ENCODE measurements at regions not wholly inside any gene's neighbourhood (a gene's known extent, or its start where the extent isn't known, plus 50 kb on each side); places are given as distances from the start of the nearest gene placed in this dataset.
"Not testable (repeated sequence)": the region's sequence is repeated elsewhere in the genome, so short reads cannot be mapped to it uniquely, and the experiment has no call there.

DNA sequence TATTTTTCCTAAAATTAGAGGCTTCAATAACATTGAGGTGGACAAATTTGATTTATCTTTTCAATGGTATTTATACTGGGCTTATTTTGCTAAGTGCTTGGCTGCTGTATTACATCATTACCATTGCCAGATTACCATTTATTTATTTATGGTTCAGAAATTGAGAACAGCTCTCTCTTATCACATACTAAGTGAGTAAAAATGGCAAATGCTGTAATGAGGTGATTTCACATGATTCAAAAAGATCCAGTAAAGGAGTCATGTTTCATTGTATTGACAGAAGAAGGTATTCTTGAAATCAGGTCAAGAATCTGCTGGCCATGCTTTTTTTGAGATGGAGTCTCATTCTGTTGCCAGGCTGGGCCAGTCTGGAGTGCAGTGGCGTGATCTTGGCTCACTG is 322.6 kb downstream of the KIF20B start:
- DNase-seq (ENCODE audit: low spot score): no peak

DNA sequence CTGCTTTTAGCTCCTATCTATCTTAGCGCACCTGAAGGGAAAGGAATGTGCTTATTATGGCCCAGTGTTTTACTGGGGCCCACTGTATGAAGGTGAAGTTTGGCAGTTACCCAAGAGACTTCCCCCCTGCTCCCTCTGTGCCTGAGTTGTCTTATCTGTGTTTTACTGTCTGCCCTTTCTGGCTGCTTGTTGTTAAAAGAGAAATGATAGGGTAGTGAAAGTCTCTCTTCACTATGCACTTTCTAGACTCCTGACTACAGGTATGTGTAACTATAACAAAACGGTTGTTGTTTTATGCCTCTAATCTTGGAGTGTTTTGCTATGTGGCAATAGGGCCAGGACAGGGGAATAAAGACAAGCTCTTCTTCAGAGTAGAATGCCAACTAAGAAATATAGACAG is 326.9 kb downstream of the KIF20B start:
- no peak for DNase-seq (ENCODE audit: low spot score)

DNA sequence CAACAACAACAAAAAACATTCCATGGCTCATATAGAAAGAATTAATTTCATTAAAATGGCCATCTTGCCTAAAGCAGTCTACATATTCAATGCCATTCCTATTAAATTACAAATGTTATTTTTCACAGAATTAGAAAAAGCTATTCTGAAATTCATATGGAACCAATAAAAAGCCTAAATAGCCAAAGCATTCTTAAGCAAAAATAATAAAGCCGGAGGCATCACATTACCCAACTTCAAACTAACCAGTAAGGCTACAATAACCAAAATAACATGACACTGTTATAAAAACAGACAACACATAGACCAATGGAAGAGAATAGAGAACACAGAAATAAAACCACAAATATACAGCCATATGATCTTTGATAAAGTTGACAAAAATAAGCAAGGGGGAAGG is 330.4 kb downstream of the KIF20B start:
- no peak for DNase-seq (ENCODE audit: low spot score)

DNA sequence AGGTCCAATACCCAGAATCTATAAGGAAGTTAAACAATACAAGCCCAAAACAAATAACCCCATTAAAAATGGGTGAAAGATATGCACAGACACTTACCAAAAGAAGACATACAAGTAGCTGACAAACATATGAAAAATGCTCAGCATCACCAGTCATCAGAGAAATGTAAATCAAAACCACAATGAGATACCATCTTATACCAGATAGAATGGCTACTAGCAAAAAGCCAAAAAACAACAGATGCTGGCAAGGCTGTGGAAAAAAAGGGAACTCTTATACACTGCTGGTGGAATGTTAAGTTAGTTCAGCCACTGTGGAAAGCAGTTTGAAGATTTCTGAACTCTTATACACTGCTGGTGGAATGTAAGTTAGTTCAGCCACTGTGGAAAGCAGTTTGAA is 331.1 kb downstream of the KIF20B start:
- no peak for DNase-seq (ENCODE audit: low spot score)

DNA sequence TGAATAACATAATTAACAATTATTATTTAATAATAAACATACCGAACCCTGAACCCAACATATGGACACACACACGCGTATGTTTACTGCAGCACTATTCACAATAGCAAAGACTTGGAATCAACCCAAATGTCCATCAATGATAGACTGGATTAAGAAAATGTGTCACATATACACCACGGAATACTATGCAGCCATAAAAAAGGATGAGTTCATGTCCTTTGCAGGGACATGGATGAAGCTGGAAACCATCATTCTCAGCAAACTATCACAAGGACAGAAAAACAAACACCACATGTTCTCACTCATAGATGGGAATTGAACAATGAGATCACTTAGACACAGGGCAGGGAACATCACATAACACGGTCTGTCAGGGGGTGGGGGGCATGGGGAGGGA is 333.5 kb downstream of the KIF20B start:
- not testable (repeated sequence) for DNase-seq (ENCODE audit: low spot score)

DNA sequence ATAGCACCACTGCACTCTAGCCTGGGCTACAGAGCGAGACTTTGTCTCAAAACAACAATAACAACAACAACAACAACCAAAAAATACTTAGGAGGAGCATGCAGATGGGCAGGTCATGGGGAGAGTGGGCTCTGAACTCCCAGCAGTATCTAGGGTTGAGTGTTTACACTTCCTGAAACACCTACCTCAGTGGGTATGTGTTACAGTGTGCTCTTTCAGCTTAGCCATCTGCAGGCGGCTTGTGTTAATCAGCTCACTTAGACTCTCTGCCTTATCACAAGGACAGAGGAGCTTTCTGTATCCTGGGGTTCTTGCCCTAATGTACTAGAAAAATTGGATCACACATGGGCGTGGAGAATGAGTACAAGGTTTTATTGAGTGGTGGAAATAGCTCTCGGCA is 340.2 kb downstream of the KIF20B start:
- no peak for DNase-seq (ENCODE audit: low spot score)

DNA sequence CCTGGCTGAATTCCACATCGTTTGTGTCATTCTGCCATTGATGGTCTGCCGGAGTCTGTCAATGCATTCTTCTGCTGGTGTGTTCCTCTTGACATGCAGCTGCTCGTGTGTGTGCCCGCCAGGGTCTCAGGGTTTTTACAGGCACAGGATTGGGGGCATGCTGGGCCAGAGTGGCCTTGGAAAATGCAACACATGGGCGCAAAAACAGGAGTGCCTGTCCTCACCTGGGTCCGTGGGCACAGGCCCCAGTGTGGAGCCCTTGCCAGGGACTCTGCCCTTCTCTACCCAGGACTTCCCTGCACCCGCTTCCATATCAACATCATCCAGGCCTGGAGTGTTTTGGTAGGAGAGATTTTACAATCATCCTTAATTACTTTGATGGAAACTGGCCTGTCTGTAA is 340.7 kb downstream of the KIF20B start:
- DNase-seq (ENCODE audit: low spot score): no peak

DNA sequence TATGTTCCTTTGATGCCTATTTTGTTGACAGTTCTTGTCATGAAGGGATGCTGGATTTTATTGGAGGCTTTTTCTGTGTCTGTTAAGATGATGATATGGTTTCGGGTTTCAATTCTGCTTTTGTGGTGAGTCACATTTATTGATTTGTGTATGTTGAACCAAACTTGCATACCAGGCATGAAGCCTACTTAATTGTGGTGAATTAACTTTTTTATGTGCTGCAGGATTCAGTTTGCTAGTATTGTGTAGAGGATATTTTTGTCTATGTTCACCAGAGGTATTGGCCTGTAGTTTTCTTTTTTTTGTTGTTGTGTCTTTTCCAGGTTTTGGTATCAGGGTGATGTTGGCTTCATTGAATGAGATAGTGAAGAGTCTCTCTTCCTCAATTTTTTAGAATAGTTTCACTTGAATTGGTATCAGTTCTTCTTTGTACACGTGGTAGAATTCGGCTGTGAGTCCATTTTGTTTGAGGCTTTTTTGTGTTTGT is 345.9 kb downstream of the KIF20B start:
- DNase-seq (ENCODE audit: low spot score): peak; percentile 70

DNA sequence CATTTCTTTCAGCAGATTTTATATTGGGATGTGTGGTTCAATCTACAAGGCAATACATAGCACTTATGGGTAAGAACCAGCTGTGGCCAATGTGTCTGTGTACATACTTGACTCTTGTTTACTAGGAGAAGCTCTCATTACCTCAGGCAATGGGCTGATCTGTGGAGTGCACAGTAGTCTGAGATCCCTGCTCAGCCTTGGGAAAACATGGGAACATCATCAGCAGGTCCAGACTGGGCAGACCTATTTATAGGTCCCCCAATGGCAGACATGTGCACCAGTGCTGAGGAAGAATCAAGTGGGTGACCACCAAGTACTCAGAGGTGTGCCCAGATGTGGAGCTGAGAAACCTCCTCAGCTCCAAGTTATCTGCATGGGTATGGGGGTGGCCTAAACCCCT is 349.7 kb downstream of the KIF20B start:
- no peak for DNase-seq (ENCODE audit: low spot score)

DNA sequence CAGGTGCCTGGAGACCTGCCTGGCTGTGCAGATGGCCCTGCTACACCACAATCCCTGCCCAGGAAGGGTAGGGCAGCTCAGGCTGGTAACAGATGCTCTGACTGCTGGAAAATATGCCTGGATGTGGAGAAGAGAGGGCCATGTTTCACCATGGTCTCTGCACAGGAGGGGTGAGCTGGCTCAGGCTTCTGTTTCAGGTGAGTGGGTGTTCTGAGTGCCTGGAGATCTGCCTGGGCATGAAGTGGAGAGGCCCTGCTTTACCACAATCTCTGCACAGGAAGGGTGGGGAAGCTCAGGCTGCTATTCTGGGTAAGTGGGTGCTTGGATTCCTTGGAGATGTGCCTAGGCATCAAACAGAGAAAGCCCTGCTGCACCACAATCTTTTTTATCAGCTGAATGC is 350.1 kb downstream of the KIF20B start:
- DNase-seq (ENCODE audit: low spot score): no peak

DNA sequence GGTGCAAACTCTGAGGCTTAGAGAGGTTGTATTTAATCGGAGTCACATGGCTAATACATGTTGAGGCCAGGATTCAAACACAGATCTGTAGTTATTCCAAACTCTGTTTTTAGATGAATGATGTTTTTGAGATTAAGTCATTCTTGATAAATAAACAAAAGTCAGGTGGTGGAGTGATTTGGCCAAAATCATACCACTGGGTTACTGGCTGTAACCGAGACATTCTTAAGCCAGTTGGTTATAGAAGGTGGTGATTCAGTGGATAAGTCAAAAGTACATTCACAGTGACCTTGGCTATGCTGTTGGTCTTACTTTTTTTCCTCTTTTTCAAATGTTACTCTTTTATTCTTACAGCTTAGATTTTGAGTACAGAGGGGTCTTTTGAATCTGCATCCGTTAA is 361.4 kb downstream of the KIF20B start:
- no peak for DNase-seq (ENCODE audit: low spot score)

DNA sequence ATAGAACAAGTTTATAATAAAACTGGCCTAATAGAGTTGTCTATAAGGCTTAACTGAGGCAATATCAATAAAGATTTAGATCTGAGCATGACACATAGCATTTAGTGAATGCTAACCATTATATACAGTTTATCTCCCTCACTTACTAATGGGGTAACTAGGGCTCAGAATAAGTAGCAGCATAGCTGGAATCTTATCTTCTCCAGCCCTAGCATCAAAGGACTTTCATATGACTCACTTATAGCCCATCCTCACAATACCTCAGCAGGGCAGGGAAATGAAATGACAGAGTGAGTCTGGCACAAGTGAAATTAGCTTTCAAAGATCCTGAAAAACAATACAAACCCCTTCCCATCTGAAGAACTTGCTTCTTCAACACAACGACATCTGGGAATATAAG is 362.9 kb downstream of the KIF20B start:
- DNase-seq (ENCODE audit: low spot score): no peak

DNA sequence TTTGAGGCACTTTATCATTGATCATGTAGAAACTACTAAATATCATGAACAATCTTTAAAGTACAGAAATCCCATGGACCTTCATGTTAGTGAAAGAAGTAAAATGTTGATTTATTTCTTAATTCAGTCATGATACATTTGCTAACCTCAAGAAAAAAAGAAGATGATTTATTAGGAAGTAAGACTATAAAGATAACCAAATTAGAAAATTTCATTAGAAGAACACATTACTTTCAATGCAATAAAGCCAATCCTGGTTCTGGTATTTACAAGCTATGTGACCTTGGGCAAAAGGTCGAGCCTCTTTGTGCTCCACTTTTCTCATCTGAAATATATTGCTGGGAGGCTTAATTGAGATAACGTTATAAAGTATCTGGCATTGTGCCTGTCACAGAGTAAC is 365.0 kb downstream of the KIF20B start:
- DNase-seq (ENCODE audit: low spot score): no peak

DNA sequence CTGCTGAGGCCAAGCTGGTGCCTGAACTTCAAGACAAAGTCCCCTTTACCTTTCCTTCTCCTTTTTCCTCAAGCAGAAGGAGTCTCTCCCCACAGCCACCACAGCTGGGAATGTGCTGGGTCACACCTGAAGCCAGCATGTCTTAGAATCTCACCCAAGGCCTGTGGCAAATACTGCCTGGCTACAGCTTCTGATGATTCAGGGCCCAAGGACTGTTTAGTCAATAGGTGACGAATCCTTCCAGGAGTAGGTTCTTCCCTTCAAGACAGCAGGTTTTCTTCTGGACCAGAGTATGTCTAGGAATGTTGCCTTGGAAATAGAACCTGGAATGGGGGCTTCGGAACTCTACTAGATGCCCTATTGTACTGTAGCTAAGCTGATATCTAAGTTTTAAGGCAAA is 374.6 kb downstream of the KIF20B start:
- no peak for DNase-seq (ENCODE audit: low spot score)

DNA sequence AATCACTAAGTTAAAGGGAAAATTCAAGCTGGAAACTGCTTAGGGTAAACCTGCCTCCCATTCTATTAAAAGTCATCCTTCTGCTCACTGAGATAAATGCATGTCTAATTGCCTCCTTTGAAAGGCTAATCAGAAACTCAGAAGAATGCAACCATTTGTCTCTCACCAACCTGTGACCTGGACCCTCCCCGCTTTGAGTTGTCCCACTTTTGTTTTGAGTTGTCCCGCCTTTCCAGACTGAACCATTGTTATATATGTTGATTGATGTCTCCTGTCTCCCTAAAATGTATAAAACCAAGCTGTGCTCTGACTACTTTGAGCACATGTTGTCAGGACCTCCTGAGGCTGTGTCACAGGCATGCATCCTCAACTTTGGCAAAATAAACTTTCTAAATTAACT is 378.4 kb downstream of the KIF20B start:
- no peak for DNase-seq (ENCODE audit: low spot score)

DNA sequence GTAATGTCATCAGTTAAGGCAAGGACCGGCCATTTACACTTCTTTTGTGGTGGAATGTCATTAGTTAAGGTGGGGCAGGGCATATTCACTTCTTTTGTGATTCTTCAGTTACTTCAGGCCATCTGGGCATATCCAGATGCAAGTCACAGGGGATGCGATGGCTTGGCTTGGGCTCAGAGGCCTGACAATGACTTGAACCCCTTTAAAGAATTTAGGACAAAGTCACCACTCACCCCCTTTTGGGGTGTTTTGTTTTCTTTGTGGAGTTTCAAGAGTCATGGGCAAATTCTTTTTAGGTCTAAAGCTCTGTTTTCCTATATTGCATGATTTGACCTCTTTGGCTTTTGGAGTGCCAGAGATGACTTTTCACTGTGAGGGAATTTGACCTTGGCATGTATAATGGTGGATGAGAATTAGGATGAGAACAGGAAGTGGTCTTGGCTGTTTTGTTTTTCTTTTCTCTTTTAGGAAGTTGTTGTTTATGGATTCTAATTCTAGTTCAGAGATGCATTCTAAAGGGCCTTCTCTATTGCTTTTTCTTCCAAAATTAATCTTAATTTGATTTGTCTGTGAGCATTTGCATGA is 385.3 kb downstream of the KIF20B start:
- not testable (repeated sequence) for DNase-seq (ENCODE audit: low spot score)

DNA sequence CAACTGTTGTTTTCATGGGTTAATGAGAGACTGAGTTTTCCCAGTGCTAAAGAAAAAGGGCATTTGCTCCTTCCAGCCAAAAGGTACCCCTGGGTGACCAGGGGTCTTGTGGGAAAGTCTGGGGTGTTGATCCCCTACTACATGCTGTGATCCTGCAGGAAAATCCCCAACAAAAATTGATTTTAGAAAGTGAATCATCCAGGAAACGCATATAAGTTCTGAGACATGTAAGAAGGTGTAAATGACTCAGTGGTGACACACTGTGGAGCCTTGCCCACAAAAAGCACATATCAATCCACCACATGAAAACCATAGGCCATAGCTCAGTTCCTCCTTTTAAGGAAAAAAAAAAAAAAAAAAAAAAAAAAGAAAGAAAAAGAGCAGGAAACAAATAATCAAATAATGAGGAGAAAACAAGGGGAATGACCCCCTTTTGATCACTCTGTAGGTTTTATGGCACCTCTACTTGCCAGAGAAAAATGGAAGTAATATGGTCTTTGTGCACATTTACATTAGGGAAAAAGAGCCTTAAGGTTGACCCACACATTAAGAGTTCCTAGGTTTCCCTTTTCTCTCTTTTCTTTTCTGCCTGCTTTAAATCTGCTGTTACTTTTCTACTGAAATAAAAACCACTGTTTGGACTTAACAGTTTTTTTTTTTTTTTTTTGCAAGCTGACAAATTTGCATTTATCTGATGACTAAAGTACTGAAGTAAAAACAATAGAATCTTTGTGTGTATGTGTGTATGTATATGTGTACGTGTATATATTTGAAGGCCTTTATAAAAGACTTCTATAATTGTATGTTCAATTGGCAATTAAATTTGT is 386.0 kb downstream of the KIF20B start:
- DNase-seq (ENCODE audit: low spot score): peak; percentile 5

DNA sequence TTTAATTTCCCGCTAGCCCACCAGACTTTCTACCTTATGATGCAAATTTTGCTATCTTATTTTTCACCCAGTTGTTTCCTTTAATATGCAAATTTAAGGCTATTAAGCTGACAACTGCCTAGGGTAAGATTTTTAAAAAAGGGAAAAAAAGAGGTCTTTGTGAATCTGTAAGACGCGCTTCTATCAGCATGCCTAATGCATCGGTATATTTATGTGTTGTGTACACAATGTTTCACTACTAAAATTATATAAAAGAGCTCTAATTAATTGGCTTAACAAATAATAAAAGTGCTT is 386.6 kb downstream of the KIF20B start:
- DNase-seq (ENCODE audit: low spot score): no peak

DNA sequence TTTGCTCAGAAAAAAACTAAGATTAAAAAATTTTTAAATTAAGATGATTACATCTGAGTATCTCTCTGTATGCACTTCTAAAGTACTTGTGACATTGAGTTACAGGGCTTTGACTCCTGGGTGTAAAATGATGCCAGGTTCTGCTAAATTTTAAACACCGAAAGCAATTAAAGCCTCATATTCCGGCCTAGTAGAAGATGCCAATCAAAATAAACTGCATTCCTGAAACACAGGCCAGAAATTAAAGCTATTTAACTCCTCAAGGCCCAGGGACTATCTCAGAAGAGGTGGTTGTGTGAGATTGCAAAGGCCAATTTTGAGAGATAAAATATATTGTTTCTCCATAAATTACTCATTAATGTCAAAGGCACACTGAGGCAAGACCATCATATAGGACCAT is 388.3 kb downstream of the KIF20B start:
- DNase-seq (ENCODE audit: low spot score): no peak

DNA sequence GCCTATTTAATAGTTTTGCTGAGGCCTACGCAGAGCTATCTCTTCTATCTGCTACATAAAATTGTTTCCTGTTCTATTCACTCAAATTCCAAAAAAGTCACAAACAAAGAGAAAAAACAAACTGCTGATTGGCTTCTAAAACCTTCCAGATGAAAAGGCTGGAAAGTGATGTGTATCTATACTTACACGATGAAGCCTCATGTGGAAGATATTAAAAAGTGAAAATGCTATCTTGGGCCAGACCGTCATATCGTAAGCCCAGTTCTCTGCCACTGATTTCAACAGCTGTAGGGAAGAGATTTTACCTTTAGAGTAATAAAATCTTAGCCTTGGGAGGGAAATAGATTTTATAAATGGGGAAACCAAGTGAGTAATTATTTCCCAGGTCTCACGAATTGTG is 394.8 kb downstream of the KIF20B start:
- DNase-seq (ENCODE audit: low spot score): no peak

DNA sequence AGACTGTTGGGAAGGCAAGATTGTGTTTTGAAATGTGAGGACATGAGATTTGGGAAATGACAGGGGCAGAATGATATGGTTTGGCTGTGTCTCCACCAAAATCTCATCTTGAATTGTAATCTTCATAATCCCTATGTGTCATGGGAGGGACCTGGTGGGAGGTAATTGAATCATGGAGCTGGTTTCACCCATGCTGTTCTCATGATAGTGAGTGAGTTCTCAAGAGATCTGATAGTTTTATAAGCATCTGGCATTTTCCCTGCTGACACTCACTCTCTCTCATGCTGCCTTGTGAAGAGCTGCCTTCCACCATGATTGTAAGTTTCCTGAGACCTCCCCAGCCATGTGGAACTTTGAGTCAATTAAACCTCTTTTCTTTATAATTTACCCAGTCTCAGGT is 406.2 kb downstream of the KIF20B start:
- DNase-seq (ENCODE audit: low spot score): not testable (repeated sequence)

DNA sequence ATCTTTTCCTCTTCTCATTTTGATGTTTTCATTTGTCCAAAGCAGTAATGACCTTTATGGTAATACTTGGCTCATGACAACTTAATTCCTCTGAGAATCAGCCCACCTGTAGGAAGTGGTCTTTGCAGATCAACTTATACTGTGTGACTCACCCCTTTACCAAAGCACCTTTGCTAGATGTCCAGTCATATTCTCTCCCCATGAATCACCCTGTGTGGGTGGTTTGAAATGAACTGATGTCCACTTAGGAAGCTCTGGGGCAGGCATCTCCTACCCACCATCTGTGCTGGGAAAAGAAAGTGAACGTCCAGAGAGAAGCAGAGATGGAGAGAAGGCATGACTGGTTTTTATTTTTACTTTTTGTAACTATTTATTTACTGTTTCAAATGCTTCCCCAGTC is 410.3 kb downstream of the KIF20B start:
- no peak for DNase-seq (ENCODE audit: low spot score)

DNA sequence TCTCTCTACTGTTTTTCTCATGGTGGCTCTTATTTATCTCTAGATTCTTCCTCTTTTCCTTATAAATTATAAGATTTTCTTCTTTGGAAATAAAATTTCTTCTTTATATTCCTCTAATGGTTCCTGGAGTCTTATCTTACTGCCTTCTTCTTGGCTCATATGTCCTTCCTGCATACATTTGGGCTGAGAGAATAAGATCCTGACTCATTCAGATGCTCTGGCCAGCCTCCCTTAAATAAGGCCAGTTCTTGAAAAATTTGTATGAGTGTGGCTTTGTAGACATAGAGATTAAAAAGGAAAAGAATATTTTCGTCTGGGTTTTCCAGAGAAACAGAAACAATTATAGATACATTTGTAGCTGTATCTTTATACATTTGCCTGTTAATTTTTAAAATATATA is 411.3 kb downstream of the KIF20B start:
- DNase-seq (ENCODE audit: low spot score): no peak

DNA sequence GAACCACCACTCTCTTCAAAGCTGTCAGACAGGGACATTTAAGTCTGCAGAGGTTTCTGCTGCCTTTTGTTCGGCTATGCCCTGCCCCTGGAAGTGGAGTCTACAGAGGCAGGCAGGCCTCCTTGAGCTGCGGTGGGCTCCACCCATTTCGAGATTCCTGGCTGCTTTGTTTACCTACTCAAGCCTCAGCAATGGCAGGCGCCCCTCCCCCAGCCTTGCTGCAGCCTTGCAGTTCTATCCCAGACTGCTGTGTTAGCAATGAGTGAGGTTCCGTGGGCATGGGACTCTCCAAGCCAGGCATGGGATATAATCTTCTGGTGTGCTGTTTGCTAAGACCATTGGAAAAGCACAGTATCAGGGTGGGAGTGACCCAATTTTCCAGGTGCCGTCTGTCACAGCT is 417.2 kb downstream of the KIF20B start:
- not testable (repeated sequence) for DNase-seq (ENCODE audit: low spot score)

Measured in NAMALWA (cell line).